HepG2 (cell line): ENCODE measurements at regions not wholly inside any gene's neighbourhood (a gene's known extent, or its start where the extent isn't known, plus 50 kb on each side); places are given as distances from the start of the nearest gene placed in this dataset.

ENCODE experiments used
- ATAC-seq: fragments of 200-7000 bp; cut with Tn5 transposase; 3 replicates; pipeline ENCODE4 v1.9.1; 2020; ENCODE audit warnings: mild to moderate bottlenecking, moderate library complexity
- BruUV-seq: library from RNA; stranded (reverse); fragments of 400-500 nt; replicated peaks from 2 replicates; lab custom pipeline; 2021; lab: Mats Ljungman, UMichigan
- CTCF ChIA-PET: fragments of 300-600 bp; formaldehyde crosslinking; extraction: SDS; loops from one replicate; lab custom pipeline; 2021; ENCODE audit warnings: low total read pairs, inconsistent platforms, low intra/inter-chr PET ratio; lab: Yijun Ruan, JAX
- POLR2A ChIA-PET: fragments of 350-600 bp; sonication (Branson Sonifier 250); formaldehyde crosslinking; loops from one replicate; lab custom pipeline; 2020; ENCODE audit warnings: antibody characterized with exemption, inconsistent platforms; lab: Yijun Ruan, JAX
- DNase-seq: peaks from one replicate; pipeline ENCODE4 v3.0.0-alpha.2; 2015; ENCODE audit warnings: low spot score
- FAIRE-seq: peaks from 3 replicates; lab custom pipeline; 2011; peaks lifted over from hg19 to GRCh38; lab: Jason Lieb, UNC
- H2AFZ ChIP-seq: one replicate; pipeline ENCODE4 v1.6.1; 2011; ENCODE audit warnings: low read length, inconsistent platforms
- H3K27ac ChIP-seq: fragments of 300-600 bp; 3 replicates; pipeline ENCODE4 v1.8.0; 2011; ENCODE audit warnings: mixed run types, mild to moderate bottlenecking, mixed read lengths, low read length, inconsistent platforms; ENCODE audit not compliant: insufficient read depth; ENCODE audit errors: extremely low read length
- H3K27me3 ChIP-seq, 2 experiments: fragments of 200-600 bp in 1 of 2; 2 replicates in 1 of 2; 3 replicates in 1 of 2; pipeline versions ENCODE4 v1.6.0 to v1.8.0; 2011; ENCODE audit warnings: low read length in 2 of 2, mild to moderate bottlenecking in 2 of 2, moderate library complexity in 2 of 2, inconsistent platforms in 1 of 2; ENCODE audit not compliant: insufficient read depth in 2 of 2, control insufficient read depth in 1 of 2
- H3K36me3 ChIP-seq, 2 experiments: fragments of 200-600 bp in 1 of 2; replicated peaks in 1 of 2; 2 replicates in 1 of 2; 3 replicates in 1 of 2; pipeline versions ENCODE4 v1.5.1 to v1.8.0; 2011; ENCODE audit warnings: low read length in 2 of 2, inconsistent platforms in 1 of 2; ENCODE audit not compliant: insufficient read depth in 2 of 2, control insufficient read depth in 1 of 2
- H3K4me1 ChIP-seq: 2 replicates; pipeline ENCODE4 v1.5.1; 2012; ENCODE audit warnings: low read length, inconsistent platforms; ENCODE audit not compliant: insufficient read depth
- H3K4me2 ChIP-seq: 2 replicates; pipeline ENCODE4 v1.6.0; 2011; ENCODE audit warnings: low read depth, low read length, inconsistent platforms
- H3K4me3 ChIP-seq, 3 experiments: fragments of 200-600 bp in 1 of 3; sonication (generic), shearing (Covaris generic) in 1 of 3; replicated peaks in 1 of 3; 2 replicates each; pipeline ENCODE4 v1.5.1; 2011 to 2016; ENCODE audit warnings: low read length in 3 of 3, inconsistent platforms in 2 of 3, low read depth in 2 of 3, mild to moderate bottlenecking in 2 of 3, control low read depth in 1 of 3, mixed read lengths in 1 of 3; ENCODE audit not compliant: insufficient read depth in 1 of 3
- H3K79me2 ChIP-seq: one replicate; pipeline ENCODE4 v1.6.1; 2011; ENCODE audit warnings: low read length, inconsistent platforms; ENCODE audit not compliant: insufficient read depth
- H3K9ac ChIP-seq: 2 replicates; pipeline ENCODE4 v1.6.0; 2011; ENCODE audit warnings: mild to moderate bottlenecking, low read depth, low read length, inconsistent platforms; ENCODE audit not compliant: insufficient read depth
- H3K9me3 ChIP-seq: 2 replicates; pipeline ENCODE4 v1.5.1; 2012; ENCODE audit warnings: mild to moderate bottlenecking, low read length
- H4K20me1 ChIP-seq: 2 replicates; pipeline ENCODE4 v1.6.0; 2011; ENCODE audit warnings: inconsistent platforms, mild to moderate bottlenecking, low read length, moderate library complexity; ENCODE audit not compliant: insufficient read depth
- AKAP8 ChIP-seq: sonication (generic); formaldehyde crosslinking; IDR thresholded peaks from 2 replicates; pipeline ENCODE4 v1.5.1; 2020; ENCODE audit warnings: mild to moderate bottlenecking, missing genetic modification reagents
- CCDC6 ChIP-seq: sonication (generic); formaldehyde crosslinking; IDR thresholded peaks from 2 replicates; pipeline ENCODE4 v1.8.1; 2022; ENCODE audit warnings: mild to moderate bottlenecking, missing genetic modification reagents, moderate library complexity
- MAFF ChIP-seq: IDR thresholded peaks from 2 replicates; pipeline ENCODE4 v1.6.1; 2011; ENCODE audit warnings: low read depth, low read length, improper control_type of control experiment
- MAFK ChIP-seq, 2 experiments: IDR thresholded peaks in 1 of 2; conservative IDR thresholded peaks in 1 of 2; 2 replicates each; pipeline ENCODE4 v1.6.1; 2011; ENCODE audit warnings: improper control_type of control experiment in 2 of 2, low read length in 2 of 2
- MEIS2 ChIP-seq: sonication (generic); formaldehyde crosslinking; IDR thresholded peaks from 2 replicates; pipeline ENCODE4 v1.9.0; 2021; ENCODE audit warnings: mild to moderate bottlenecking, missing genetic modification reagents
- PRMT3 ChIP-seq: sonication (generic); formaldehyde crosslinking; IDR thresholded peaks from 2 replicates; pipeline ENCODE4 v1.8.1; 2022; ENCODE audit warnings: low read depth, mild to moderate bottlenecking, moderate library complexity, missing genetic modification reagents, borderline replicate concordance
- TCF12 ChIP-seq, 2 experiments: fragments of 450-650 bp in 1 of 2; sonication (generic) in 1 of 2; formaldehyde crosslinking in 1 of 2; IDR thresholded peaks; 2 replicates each; pipeline versions ENCODE4 v1.6.1 to v1.8.0; 2017 to 2022; ENCODE audit warnings: antibody characterized with exemption in 1 of 2, mild to moderate bottlenecking in 1 of 2, missing genetic modification reagents in 1 of 2, moderate library complexity in 1 of 2
- THYN1 ChIP-seq: sonication (generic); formaldehyde crosslinking; IDR thresholded peaks from 2 replicates; pipeline ENCODE4 v1.8.1; 2023; ENCODE audit warnings: low read depth, mild to moderate bottlenecking, moderate library complexity, missing genetic modification reagents, borderline replicate concordance
- ZNF136 ChIP-seq: sonication (generic); formaldehyde crosslinking; IDR thresholded peaks from 2 replicates; pipeline ENCODE4 v1.8.1; 2022; ENCODE audit warnings: low read depth, mild to moderate bottlenecking, moderate library complexity, missing genetic modification reagents
- ZNF24 ChIP-seq: fragments of 450-650 bp; IDR thresholded peaks from 2 replicates; pipeline ENCODE4 v1.6.1; 2017; ENCODE audit warnings: antibody characterized with exemption, mild to moderate bottlenecking
- ZNF331 ChIP-seq: sonication (generic); formaldehyde crosslinking; IDR thresholded peaks from 2 replicates; pipeline ENCODE4 v1.4.0; 2020; ENCODE audit warnings: missing genetic modification reagents
- ZNF512B ChIP-seq: sonication (generic); formaldehyde crosslinking; IDR thresholded peaks from 2 replicates; pipeline ENCODE4 v1.5.1; 2020; ENCODE audit warnings: missing genetic modification reagents, mild to moderate bottlenecking, borderline replicate concordance
- WGBS: methylation state at CpG from one replicate; pipeline ENCODE4 v1.1.6; 2017; ENCODE audit warnings: low lambda C conversion rate; 5-methylcytosine and 5-hydroxymethylcytosine counted together
- in situ Hi-C: cut with HindIII; loops from 2 replicates; pipeline ENCODE4 v1.10.0; 2017; ENCODE audit warnings: low pct_unique_long_range_greater_than_20kb; ENCODE audit not compliant: extremely low pct_ligation_motif_present
- intact Hi-C: fragments of 100-400 bp; cut with micrococcal nuclease; formaldehyde crosslinking; loops from one replicate; pipeline ENCODE4 v1.10.0; 2022; ENCODE audit not compliant: unreplicated experiment
- TF ChIP-seq, protein P1 (sequence below): sonication (generic); formaldehyde crosslinking; IDR thresholded peaks from 2 replicates; pipeline ENCODE4 v1.5.1; 2020; ENCODE audit warnings: missing genetic modification reagents, mild to moderate bottlenecking, borderline replicate concordance
- TF ChIP-seq, protein P2 (sequence below), 2 experiments: sonication (generic) in 1 of 2; formaldehyde crosslinking in 1 of 2; IDR thresholded peaks; 2 replicates each; pipeline versions ENCODE4 v1.5.1 to v1.6.1; 2011 to 2020; ENCODE audit warnings: borderline replicate concordance in 1 of 2, low read depth in 1 of 2, low read length in 1 of 2, mild to moderate bottlenecking in 1 of 2, missing genetic modification reagents in 1 of 2, moderate library complexity in 1 of 2

- no peak for FAIRE-seq
- H3K4me2 ChIP-seq = no peak overlapping the region
- in situ Hi-C loops = no loop called here
Measured at GRCh38 chr16:54616610-54617009, 314.1 kb upstream of the IRX5 start.

GRCh38 chr16:54605536-54606066 is 319.0 kb upstream of the IRX3 start:
- Histone ChIP-seq H3K27ac (no peak overlapping the region), H3K4me2 (no peak overlapping the region), H3K36me3 (no peaks in the 10 kb centered on the region), H2AFZ (no peak overlapping the region), H4K20me1 (no peaks in the 10 kb centered on the region), H3K4me1 (no peaks in the 10 kb centered on the region), H3K27me3 (no peaks in the 10 kb centered on the region), H3K4me3 (no peak overlapping the region), H3K79me2 (no peaks in the 10 kb centered on the region), H3K9me3 (0 out of 2 replicates have a peak, but pooled peaks cover 4% of the 10 kb centered on the region), H3K9ac (no peak overlapping the region)
- BruUV-seq = no TSS peak
- ChIA-PET POLR2A (no interaction called here), CTCF (no interaction called here)
- intact Hi-C loops (no loop called here), in situ Hi-C loops (no loop called here)
- 2% methylated on average over 1 of the region's 1 CpG for WGBS
- DNase-seq (no peak), ATAC-seq (no peak), FAIRE-seq (no peak)
- TF ChIP-seq MEIS2 (CRISPR knock-in tag) (no peak), ZNF136 (no peak), ZNF331 (CRISPR knock-in tag) (no peak), MAFF (0 out of 2 replicates have a peak, but pooled peaks have one; percentile 16), ZNF512B (CRISPR knock-in tag) (no peak), MAFK (conservative IDR thresholded peaks at IDR 0.05 in 1 of 2, IDR thresholded peaks at IDR 0.05 in 1 of 2; ENCODE audit: low read length in 2 of 2) (peak; percentile 25 to 63; a peak in 2 of 4 replicates)
- TF ChIP-seq, protein P1, sequence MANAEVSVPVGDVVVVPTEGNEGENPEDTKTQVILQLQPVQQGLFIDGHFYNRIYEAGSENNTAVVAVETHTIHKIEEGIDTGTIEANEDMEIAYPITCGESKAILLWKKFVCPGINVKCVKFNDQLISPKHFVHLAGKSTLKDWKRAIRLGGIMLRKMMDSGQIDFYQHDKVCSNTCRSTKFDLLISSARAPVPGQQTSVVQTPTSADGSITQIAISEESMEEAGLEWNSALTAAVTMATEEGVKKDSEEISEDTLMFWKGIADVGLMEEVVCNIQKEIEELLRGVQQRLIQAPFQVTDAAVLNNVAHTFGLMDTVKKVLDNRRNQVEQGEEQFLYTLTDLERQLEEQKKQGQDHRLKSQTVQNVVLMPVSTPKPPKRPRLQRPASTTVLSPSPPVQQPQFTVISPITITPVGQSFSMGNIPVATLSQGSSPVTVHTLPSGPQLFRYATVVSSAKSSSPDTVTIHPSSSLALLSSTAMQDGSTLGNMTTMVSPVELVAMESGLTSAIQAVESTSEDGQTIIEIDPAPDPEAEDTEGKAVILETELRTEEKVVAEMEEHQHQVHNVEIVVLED (CRISPR knock-in tag) = no peak

More at GRCh38 chr16:54616610-54617009, 314.1 kb upstream of the IRX5 start:
- POLR2A ChIA-PET = no interaction called here
- no peak overlapping the region for H3K9ac ChIP-seq
- no peak for DNase-seq
- CTCF ChIA-PET = no interaction called here
- no peaks in the 10 kb centered on the region for H3K4me1 ChIP-seq
- no peaks in the 10 kb centered on the region for H3K79me2 ChIP-seq
- no peak overlapping the region for H2AFZ ChIP-seq
- intact Hi-C loops = no loop called here
- H3K27me3 ChIP-seq = peaks cover 6 to 68% of the 10 kb centered on the region in 2 experiments; a peak in 4 of 5 replicates
- WGBS = 17% methylated on average over 5 of the region's 5 CpGs
- no peak for ATAC-seq
- no peaks in the 10 kb centered on the region for H3K36me3 ChIP-seq
- no peaks in the 10 kb centered on the region for H3K9me3 ChIP-seq
- H4K20me1 ChIP-seq = no peaks in the 10 kb centered on the region; the same call in 1 of the 2 replicates
- no peak overlapping the region for H3K4me3 ChIP-seq
- H3K27ac ChIP-seq = no peak overlapping the region
- BruUV-seq = no TSS peak
- TF ChIP-seq THYN1 (no peak), AKAP8 (CRISPR knock-in tag) (no peak), ZNF24 (no peak), CCDC6 (CRISPR knock-in tag) (no peak), TCF12 (IDR thresholded peaks at IDR 0.05) (no peak), TCF12 (CRISPR knock-in tag; IDR thresholded peaks at IDR 0.05) (no peak), PRMT3 (no peak)
- TF ChIP-seq, protein P2, sequence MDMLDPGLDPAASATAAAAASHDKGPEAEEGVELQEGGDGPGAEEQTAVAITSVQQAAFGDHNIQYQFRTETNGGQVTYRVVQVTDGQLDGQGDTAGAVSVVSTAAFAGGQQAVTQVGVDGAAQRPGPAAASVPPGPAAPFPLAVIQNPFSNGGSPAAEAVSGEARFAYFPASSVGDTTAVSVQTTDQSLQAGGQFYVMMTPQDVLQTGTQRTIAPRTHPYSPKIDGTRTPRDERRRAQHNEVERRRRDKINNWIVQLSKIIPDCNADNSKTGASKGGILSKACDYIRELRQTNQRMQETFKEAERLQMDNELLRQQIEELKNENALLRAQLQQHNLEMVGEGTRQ (IDR thresholded peaks at IDR 0.05; ENCODE audit: low read depth, low read length) = no peak
- TF ChIP-seq, protein P2 (CRISPR knock-in tag; IDR thresholded peaks at IDR 0.05; ENCODE audit: borderline replicate concordance) = no peak
- TF ChIP-seq, all 625 proteins: peak for 0
